Spleen (tissue), 7 donors: ENCODE measurements at regions not wholly inside any gene's neighbourhood (a gene's known extent, or its start where the extent isn't known, plus 50 kb on each side); places are given as distances from the start of the nearest gene placed in this dataset.

Source experiments
- POLR2A ChIP-seq, 3 donors: fragments of 450-650 bp; IDR thresholded peaks; one replicate each; pipeline ENCODE4 v1.5.1; 2017; ENCODE audit warnings: antibody characterized with exemption in 3 of 3, mild to moderate bottlenecking in 1 of 3
- POLR2AphosphoS5 ChIP-seq, 3 donors: sonication (generic); formaldehyde crosslinking; IDR thresholded peaks; one replicate each; pipeline ENCODE4 v1.5.1; 2017; ENCODE audit warnings: antibody characterized with exemption in 3 of 3
- TF ChIP-seq, protein P1 (sequence below), 11 experiments: fragments of 200-600 bp in 7 of 11; fragments of 450-650 bp in 4 of 11; sonication (generic) in 4 of 11; IDR thresholded peaks in 8 of 11; conservative IDR thresholded peaks in 3 of 11; 1 replicate in 7 of 11; 2 replicates in 4 of 11; pipeline versions ENCODE4 v1.4.0 to v1.8.0; 2016 to 2021; ENCODE audit warnings: antibody characterized with exemption in 11 of 11, inconsistent platforms in 4 of 11, mild to moderate bottlenecking in 1 of 11
- donor health status: DM: no; HTN: no; CAD: no; lungs with moderate emphysema.
- donor health status: DM: no; HTN: no; CAD: no.
- donor health status: DM: no; HTN: no; CAD: no.

DNA sequence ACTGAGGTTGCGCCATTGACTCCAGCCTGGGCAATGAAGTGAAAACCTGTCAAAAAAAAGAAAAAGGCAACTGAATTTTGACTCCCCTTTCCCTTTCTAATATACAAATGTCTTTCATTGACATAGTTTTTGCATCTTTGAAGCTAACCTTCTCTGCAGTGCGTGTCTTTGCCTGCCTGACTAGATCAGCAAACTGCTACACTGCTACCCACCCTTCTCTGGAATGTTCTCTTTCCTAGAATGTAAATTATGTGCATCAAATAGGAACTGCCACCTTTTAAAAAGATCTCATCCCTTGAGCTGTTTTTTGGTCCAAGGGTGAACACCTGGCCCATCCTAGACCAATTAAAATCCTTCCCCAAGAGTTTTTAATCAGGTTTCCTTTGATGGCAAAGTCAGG is 127.6 kb downstream of the SLC28A3 start:
- TF ChIP-seq, protein P1, sequence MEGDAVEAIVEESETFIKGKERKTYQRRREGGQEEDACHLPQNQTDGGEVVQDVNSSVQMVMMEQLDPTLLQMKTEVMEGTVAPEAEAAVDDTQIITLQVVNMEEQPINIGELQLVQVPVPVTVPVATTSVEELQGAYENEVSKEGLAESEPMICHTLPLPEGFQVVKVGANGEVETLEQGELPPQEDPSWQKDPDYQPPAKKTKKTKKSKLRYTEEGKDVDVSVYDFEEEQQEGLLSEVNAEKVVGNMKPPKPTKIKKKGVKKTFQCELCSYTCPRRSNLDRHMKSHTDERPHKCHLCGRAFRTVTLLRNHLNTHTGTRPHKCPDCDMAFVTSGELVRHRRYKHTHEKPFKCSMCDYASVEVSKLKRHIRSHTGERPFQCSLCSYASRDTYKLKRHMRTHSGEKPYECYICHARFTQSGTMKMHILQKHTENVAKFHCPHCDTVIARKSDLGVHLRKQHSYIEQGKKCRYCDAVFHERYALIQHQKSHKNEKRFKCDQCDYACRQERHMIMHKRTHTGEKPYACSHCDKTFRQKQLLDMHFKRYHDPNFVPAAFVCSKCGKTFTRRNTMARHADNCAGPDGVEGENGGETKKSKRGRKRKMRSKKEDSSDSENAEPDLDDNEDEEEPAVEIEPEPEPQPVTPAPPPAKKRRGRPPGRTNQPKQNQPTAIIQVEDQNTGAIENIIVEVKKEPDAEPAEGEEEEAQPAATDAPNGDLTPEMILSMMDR (IDR thresholded peaks at IDR 0.05 in 8 of 11, conservative IDR thresholded peaks at IDR 0.05 in 3 of 11): no peak
- no peak for TF ChIP-seq POLR2A (IDR thresholded peaks at IDR 0.05)
- TF ChIP-seq POLR2AphosphoS5 (IDR thresholded peaks at IDR 0.05): no peak
